LNCAP (cell line): ENCODE measurements at regions not wholly inside any gene's neighbourhood (a gene's known extent, or its start where the extent isn't known, plus 50 kb on each side); places are given as distances from the start of the nearest gene placed in this dataset.

Experiments
- CTCF ChIP-seq: fragments of 450-650 bp; IDR thresholded peaks from 2 replicates; pipeline ENCODE4 v1.5.1; 2017; ENCODE audit warnings: mild to moderate bottlenecking

DNA sequence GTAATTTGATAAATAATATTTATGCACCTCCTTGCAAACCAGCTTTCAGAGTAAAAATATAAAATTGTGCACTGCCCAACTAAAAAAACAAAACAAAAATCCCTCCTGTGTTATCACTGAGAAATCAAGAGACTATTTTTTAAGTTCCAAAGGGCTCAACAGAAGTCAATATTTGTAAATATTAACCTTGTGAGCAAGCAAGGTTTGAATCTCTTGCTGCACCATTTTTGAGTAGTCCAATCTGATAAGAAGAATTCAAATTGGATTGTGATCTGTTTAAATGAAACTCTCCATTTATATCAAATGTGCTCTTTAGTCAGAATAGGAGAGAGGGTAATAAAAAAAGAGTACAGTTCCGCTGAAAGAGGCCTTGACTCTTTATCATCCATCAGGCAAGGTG lies 520.2 kb downstream of the RAB28 start:
- no peak for TF ChIP-seq CTCF

GRCh38 chr4:12963291-12963690 lies 520.8 kb downstream of the RAB28 start:
- TF ChIP-seq CTCF: no peak

DNA sequence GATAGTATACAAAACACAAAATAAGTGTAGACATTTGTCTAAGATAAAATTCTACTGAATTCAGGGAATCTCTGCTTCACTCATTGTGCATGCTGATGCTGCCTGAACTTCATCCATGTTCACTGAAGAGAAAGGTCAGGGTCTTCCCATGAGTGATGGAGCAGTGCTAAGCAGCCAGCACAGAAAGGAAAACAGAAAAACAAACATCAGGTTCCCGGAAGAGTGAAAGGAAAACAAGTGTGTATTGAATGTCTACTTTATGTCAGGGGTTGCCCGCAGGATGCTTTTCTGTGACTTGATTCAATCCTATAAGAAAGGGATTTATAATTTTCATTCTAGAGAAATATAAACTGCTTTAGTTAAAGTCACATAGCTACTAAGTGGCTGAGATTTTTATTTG lies 522.4 kb downstream of the RAB28 start:
- no peak for TF ChIP-seq CTCF

- no peak for TF ChIP-seq CTCF
Measured at GRCh38 chr4:12958436-12958835, 525.7 kb downstream of the RAB28 start.

- TF ChIP-seq CTCF: no peak
Measured at GRCh38 chr4:12957108-12957507, 527.0 kb downstream of the RAB28 start.

DNA sequence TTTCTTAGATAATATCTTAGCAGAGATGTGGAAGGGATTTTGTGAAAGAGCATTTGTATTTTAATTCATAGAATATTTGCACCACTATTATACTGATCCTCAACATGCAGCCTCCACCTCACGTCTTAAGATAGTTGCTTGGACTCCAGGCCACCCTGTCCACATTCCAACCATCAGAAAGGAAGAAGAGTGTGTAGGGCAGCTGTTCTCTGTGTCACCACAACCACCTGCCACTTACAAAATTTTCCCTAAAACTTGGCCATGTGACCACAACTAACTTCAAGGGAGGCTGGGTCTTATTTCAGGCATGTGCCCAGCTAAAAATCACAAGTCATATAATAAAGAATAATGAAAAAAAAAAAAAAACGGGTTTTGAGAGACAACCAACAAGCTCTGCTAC lies 528.1 kb downstream of the RAB28 start:
- TF ChIP-seq CTCF: no peak

GRCh38 chr4:12949719-12950490 lies 534.2 kb downstream of the RAB28 start:
- TF ChIP-seq CTCF: no peak

DNA sequence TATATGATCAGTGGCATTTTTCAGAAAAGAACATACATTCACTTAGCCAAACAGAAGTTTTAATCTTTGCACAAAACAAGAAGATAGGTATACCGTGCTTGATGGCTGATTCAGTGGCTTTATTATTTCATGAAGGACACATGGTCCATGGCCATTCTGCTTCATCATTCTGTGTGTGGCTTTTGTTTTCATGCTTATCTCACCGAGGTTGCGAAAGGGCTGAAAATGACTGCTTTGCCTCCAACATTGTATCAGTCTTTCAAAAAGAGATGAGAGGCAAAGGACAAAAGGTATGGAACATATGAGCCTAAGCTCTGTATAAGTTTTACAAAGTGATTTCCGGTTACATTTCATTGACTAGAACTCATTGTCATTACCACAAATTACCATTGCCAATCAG lies 541.1 kb downstream of the RAB28 start:
- TF ChIP-seq CTCF: no peak
